Islet precursor cell (in vitro differentiated cells): ENCODE measurements at regions not wholly inside any gene's neighbourhood (a gene's known extent, or its start where the extent isn't known, plus 50 kb on each side); places are given as distances from the start of the nearest gene placed in this dataset.
"Not testable (repeated sequence)": the region's sequence is repeated elsewhere in the genome, so short reads cannot be mapped to it uniquely, and the experiment has no call there.

Source experiments
- DNase-seq: peaks from one replicate; pipeline ENCODE4 v3.0.0-alpha.2; 2018

DNA sequence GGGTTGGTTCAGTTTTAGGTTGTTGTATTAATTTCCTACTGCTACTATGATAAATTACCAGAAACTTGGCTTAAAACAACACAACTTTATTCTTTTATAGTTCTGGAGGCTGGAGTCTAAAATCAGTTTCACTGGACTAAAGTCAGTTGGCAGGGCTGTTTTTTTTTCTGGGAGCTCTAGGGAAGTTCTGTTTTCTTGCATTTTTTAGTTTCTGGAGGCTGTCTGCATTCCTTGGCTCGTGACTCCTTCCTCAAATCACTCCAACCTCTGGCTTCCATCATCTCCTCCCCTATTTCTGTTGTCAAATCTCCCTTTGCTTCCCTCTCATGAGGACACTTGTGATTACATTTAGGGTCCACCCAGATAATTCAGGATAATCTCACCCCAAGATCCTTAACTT is 51.3 kb upstream of the SUB1 start:
- DNase-seq, result no peak

DNA sequence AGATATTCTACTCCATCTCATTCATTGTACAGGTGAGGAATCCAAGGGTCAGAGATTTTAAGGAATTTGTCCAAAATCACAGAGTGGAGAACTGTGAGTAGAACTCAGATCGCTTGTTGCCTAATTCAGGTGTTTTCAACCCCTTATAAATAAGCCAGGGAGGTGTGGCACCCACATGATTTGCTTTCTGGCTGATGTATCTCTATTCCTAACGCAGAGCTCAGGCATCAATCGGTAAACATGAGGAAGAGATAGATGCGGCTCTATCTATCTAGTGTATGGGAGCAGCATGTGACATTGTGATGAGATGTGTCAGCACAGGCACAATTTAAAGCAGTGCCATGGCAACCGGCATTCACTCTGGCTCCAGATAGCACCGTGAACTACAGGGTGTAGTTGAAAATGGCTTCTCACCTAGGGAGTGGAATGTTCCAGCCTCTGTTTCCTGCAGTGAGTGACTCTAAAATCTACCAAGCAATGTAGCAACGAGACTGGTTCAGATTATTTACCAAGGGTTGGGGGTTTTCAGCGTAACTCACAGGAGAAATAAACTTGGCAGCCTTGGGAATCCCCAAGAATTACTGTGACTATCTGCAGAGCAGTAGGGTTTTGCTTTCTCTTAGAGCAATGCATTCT is 53.4 kb upstream of the SUB1 start:
- DNase-seq, result peak; percentile 86

DNA sequence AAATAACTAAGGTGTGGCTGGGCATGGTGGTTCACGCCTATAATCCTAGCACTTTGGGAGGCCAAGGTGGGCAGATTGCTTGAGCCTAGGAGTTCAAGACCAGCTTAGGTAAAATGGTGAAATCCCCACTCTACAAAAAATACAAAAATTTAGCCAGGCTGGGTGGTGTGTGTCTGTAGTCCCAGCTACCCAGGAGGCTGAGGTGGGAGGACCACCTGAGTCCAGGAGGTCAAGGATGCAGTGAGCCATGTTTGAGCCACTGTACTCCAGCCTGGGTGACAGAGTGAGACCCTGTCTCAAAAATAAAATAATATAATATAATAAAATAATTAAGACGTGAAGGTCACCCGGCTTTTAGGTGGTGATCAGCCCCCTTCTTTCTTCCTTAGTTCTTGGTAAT is 58.0 kb upstream of the SUB1 start:
- not testable (repeated sequence) for DNase-seq

DNA sequence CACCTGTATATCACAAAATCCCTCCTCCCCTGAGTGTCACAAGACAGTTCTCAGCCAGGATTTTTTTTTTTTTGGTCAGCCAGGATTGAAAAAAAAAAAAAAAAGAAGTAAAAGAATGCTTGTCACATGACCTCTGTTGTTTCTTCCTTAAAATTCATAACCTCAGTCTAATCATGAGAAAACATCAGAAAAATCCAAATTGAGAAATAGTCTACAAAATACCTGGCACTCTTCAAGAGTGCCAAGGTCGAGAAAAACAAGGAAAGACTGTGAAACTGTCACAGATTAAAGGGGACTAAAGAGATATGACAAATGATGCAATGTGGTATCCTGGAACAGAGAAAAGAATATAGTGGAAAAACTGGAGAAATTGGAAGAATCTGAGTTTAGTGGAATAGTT is 58.5 kb upstream of the SUB1 start:
- DNase-seq, result no peak

DNA sequence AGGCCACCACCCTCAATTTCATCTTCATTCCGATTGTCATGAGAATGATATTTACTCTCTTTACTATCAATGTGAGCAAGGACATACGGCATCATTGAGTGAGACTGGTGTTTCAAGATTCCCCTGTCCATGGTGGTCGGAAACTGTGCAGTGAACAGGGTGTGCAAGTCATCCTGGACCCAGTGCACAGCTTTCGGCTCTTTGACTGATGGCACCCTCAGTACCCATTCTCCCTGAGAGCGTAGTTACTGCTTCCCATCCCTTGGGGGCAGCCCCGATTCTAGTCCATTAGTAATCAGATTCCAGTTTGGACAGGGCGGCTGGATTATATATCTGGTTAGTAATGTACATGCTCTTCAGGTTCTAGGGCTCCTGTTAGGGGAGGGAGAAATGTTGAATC is 61.7 kb upstream of the SUB1 start:
- DNase-seq, result no peak

DNA sequence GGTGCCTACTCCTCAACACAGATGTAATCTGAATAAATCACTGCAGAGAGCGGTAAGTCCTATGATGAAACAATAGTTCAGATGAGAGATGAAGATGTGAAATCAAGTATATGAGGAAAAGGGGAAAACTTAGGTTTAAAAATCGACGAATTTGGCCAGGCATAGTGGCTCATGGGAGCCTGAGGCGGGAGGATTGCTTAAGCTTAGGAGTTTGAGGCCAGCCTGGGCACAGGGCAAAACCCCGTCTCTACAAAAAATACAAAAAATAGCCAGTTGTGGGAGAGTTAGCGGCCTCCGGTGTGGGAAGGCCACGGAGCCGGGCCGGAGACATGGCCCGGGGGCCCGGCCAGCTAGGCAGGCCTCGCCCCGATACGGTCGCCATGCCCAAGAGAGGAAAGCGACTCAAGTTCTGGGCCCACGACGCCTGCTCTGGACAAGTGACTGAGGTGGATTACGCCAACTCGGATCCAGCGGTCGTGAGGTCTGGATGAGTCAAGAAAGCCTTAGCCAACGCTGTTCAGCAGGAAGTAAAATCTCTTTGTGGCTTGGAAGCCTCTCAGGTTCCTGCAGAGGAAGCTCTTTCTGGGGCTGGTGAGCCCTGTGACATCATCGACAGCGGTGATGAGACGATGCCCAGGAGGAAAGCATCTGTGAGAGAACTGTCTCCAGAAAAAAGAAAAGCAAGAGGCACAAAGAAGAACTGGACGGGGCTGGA is 62.8 kb upstream of the SUB1 start:
- DNase-seq, result no peak

DNA sequence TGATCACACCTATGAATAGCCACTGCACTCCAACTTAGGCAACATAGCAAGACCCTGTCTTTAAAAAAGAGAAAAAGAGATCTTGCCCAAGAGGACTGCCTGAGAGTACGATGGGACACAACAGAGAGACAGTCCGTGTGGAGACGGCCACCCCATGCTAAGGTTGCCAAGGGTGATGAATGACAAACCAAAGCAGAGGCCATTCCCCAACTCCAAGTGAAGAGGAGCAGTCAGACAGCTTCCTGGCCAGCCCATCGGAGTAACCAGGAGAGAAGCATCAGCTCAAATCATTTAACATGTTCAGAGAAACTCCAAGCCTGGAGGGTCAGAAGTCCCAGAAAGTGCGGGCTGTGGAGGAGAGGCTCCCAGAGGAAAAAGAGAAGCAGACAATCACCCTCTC is 63.9 kb upstream of the SUB1 start:
- DNase-seq, result no peak

DNA sequence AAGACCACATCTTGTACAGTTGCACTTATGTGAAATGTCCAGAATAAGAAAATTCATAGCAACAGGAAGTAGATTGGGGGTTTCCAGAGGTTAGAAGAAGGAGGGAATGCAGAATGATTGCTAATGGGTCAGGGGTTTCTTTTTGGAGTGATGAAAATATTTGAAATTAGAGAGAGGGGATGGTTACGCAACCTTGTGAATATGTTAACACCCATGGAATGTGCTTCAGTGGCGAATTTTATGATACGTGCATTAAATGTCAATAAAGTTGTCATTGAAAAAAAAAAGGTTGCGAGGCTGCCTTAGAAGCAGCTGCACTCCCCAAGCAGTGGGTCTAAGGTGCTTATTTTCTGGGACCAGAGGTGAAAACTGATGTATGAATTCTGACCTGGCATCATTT is 64.4 kb upstream of the SUB1 start:
- DNase-seq, result no peak

DNA sequence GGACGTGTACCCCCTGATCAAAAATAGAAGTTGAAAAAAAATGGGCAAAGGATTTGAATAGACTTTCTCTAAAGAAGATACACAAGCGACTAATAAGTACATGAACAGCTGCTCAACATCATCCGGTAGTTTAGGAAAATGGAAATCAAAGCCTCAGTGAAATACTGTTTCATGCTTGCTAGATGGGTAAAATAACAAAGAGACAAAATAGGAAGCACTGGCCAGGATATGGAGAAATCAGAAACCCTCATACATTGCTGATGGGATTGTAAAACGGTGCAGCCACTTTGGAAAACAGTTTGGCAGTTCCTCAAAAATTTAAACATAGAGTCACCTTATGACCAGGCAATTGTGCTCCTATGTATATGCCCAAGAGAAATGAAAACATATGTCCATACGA is 65.0 kb upstream of the SUB1 start:
- DNase-seq, result no peak

DNA sequence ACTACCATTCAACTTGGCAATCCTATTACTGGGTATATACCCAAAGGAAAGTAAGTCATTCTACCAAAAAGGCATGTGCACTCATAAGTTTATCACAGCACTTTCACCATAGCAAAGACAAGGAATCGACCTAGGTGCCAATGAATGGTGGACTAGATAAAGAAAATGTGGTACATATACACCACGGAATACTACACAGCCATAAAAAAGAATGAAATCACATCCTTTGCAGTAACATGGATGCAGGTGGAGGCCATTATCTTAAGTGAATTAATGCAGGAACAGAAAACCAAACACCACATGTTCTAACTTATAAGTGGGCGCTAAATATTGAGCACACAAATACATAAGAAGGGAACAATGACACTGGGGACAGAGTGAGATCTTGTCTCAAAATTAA is 65.8 kb upstream of the SUB1 start:
- DNase-seq, result no peak

DNA sequence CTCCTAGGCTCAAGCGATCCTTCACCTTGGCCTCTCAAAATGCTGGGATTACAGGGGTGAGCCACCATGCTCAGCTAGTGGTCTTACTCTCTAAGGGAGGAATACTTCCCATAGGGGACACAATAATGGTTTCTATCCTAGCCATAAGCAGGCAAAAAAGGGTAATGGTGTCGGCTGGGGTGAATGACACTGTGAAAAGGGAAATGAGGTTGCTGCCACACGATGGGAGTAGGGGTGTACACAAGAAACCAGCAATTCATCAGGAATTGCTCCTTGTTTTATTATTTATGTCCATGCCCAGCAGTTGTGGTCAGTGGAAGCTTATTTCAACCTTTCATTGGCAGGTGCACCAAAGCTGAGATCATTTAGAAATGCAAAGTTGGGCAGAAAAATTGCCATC is 70.3 kb upstream of the ZFR start:
- DNase-seq, result no peak

DNA sequence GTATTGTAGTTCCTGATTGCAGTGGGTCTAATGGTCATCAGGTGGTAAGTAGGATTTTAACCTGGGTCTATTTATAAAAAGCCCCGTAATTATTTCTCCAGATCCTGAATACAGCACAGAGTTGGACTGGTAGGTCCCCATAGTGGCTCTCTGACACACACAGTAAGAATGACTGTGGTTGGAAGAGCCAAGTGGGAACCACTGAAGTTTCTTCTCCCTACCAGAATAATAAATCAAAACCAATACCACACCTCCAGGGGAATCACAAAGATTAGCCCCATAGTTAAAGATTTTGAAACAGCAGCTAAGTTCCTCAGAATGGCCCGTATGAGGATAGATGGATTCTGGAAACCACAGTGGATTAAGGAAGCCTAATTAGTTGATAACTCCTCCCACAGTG is 68.4 kb upstream of the ZFR start:
- no peak for DNase-seq

DNA sequence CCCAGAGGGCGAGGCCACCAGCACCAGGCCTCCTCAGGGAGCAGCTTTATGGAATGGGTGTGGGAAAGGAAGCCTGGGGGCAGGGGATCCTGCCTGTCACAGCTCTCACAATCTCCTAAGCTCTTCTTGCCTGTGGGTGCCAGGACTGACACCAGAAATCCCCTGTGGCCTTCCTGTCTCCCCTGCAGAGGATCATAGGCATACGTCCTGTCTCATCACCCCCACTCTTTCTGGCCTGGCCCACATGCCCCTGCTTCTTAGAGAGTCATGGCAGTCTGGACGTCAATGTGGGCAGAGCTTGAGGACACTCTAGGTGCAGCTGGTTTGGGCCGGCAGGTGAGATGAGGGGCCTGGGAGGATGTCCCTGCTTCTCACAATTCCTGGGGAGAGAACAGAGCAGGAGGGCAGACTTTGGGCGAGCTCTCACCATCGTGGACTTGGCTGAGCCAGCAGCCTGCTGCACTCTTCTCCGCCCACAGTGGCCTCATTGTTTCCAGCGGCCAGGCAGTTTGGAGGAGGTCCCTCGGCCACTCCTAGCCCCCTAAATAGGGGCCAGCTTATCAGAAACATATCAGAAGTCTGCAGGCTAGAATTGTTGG is 67.3 kb upstream of the ZFR start:
- no peak for DNase-seq

DNA sequence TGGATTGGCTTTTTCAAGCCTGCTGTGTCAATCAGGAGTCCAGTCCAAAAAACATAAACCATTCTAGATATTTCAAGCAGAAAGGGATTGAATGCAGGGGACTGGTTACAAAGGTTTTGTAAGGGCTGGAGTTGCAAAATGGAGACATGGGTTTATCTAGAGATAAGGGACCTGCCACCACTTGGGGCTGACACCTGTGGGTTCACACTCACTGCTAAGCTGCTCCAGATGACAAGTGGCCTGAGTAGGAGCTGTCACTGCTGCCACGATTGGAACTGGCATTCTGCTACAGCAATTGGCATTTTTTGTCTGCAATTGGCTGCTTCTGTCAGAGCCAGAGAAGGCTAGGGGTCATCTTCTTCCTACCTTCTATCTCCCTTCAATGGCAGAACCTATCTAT is 66.3 kb upstream of the ZFR start:
- DNase-seq, result no peak

DNA sequence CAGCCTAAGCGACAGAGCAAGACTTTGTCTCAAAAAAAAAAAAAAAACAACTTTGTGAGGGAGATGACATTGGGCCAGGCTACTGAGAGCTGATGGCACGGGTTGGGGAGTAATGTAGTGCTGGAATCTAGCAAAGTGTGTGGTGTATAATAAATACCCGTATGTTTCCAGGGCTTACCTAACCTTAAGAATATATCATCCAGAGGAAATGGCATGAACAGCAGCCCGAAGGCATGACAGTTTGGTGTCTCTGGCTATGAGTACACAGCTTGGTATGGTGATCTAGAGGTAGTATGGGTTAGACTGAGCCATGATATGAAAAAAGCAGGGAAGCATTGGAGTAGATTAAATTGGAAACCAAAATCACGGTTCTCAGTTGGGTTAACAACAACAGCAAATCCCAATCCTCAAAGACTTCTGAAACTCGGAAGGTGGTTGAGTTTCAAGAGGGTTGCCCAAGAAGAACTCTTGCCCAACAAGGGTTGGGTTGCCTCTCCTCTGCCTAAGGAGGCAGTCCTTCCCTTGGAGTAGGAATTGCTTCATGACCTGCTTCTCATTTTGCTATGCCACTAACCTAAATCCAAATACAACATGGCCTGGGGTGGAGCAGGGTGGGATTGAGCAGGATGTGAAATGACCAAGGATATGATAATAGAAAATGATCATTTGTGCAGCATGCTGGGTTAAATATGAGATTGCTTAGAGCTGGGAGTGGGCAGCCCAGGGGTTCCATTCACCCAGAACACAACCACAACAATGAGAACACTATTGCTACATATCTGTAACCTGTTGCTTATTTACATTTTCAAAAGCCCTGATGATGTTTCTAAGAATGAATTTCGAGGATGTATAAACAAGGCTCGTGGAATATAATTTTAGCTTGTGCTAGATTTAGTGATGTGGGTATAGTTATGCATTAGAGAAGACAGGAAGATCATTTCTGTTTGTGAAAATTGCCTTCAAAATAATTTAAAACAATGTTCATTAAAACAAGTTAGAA is 64.6 kb upstream of the ZFR start:
- DNase-seq, result no peak

DNA sequence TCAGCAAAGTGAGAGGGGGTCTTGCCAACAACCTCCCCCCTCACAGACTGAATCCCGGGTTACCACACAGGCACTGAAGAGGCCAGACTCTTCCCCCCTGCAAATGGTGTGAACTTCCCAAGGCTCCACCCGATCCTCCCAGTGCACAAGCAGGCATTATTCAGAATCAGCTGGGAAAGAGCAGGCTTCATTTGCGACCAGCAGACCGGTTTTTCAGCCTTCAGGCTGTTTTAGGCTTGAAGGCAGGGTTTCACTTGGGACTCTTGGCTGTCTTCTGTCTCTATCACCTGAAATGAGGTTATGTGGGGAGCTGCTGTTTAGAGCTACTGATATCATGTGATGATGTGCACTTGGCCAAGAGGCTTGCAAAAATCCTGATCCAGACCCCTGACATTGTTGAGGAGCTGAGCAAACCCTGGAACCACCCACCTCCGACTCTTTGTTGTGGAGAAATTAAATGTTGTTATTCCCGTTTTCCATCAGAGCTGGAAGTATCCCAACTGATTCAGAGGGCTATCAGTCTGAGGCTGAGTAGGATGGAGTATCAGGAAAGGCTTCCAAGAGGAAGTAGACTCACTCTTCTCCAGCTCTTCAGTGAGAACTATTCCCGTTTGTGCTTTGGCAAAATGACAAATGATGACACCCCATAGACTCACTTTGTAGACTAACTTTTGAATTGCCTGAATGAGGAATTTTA is 63.3 kb upstream of the ZFR start:
- DNase-seq, result peak; percentile 69

DNA sequence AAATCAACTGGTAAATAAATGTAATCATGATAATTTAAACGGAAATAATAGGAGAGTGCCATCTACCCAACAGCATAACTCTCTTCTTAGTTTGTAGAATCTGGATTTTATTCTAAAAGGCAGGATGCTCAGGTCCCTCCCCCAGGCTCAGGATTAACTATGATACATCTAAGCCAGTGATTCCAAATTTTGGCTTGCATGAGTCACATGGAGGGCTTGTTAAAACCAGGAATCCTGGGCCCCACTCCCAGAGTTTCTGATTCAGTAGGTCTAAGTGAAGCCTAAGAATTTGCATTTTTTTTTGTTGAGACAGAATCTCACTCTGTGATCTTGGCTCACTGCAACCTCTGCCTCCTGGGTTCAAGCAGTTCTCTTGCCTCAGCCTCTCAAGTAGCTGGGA is 62.3 kb upstream of the ZFR start:
- DNase-seq, result no peak

DNA sequence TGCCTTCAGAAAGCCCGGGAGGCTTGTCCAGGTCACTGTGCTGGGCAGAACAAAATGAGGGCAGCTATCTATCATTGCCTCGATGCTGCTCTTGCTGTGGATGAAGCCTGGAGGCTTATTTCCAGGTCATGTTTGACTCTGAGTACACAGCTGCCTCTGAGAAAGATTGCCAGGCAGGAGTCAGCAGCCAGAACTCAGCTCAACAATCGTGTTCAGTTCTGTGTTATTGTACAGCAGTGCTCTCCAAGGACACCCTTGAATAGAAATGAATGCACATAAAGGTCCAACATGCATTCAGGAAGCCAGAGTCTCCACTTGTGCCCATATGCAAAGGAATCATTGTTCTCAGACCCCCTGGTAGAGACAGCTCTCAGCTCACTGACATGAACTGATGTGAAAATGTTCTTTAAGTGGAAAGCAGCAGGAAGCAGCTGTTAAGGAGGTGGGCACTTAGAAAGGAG is 61.7 kb upstream of the ZFR start:
- DNase-seq, result no peak

DNA sequence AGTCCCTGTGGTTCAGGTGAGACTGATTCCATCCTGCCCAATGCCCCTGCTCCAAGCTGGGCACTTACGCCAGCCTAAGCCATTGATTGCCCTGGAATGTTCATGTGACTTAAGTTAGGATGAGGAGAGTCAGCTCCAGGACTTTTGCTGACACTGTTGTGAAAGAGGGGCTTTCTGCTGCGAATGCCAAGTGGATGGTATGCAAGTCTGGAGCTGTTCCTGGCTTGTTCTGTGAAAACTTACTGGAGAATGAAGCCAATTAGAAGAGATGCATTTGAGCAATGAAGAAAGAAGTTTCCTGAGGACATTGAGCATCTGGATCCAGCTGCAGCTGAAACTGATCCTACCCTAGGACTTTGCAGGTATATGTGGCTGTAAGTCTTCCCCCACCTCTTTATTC is 61.2 kb upstream of the ZFR start:
- DNase-seq, result peak; percentile 55

DNA sequence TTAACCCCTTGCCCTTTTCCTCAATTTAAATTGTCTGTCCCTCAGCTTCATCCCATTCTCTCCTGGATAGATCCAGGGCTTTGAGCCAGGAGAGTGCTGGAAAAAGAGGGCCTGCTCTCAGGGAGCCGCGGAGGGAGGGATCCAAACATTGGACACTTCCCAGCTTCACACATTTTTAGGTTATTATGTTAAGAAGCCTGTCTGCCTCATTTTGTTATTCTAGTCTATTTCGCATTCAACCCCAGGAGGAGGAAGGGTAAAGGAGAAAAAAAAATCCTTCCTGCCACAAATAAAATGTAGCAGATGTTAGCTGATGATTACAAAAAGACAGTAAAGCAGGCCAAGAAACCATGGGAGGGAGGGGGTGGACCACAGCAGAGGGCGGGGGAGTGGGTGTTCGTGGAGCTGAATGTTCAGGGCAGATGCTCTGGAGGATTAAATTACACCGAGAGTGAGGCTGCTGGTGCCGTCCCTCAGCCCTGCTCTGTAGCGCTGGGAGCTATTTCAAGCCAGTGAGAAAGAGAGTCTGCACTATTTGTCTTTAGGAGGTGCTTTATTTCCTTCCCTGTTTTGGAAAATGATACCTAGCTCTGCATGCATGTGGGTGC is 60.6 kb upstream of the ZFR start:
- DNase-seq, result peak; percentile 58

DNA sequence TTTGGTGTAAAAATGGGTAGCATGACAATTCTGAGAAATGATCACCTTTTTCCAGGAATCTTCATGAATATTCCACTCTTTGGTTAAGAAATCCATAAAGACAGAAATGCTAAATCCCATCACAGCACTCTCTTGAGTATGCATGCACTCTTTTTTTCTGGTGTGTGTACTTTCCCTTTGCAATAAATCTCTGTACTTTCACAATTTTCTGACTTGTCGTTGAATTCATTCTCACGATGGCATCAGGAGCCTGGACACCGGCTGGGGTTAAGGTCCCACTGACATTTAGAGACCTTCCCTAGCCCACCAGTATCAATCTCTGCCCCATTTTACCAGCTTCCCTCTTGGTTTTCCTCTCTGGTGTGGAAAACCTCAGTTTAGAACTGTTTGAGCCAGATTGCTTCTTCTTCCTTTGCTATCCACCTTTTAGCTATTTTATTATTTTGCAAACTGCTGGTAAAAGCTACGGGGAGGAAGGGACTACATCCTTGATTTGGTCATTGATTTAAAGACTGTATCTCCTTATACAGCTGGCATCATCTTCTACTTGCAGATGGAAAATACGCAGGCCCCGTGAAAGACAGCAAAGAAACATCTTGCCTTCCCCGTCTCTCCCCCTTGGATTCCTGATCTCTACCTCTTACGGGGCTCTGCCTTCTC is 59.9 kb upstream of the ZFR start:
- no peak for DNase-seq

DNA sequence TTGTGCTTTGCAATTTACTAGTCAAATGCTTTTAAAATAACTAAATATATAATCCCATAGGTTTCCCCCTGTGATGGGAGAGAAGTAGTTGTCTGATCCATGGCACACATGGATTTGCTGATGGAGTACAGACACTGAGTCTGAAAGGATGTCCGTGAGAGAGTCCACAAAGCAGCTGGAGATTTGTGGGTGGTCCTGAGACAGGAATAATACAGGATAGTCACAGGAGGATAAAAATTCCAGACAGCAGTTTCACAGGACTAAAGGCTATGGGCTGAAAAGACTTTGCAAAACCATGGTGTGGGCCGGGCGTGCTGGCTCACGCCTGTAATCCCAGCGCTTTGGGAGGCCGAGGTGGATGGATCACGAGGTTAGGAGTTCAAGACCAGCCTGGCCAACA is 58.7 kb upstream of the ZFR start:
- DNase-seq, result no peak
